ENCODE measurements at regions not wholly inside any gene's neighbourhood (a gene's known extent, or its start where the extent isn't known, plus 50 kb on each side); places are given as distances from the start of the nearest gene placed in this dataset.

- no peaks in the 10 kb centered on the region for H3K4me1 ChIP-seq (ENCODE audit: insufficient read depth, low read length)
- H3K27me3 ChIP-seq (ENCODE audit: insufficient read depth, low read length), result no peaks in the 10 kb centered on the region
- no peaks in the 10 kb centered on the region for H3K9me3 ChIP-seq (ENCODE audit: low read depth, low read length)
- no peak overlapping the region for H3K4me3 ChIP-seq (ENCODE audit: low read length)
Measured at GRCh38 chr6:147891671-147892070, 383.2 kb downstream of the SAMD5 start.

GRCh38 chr6:147892476-147892875 lies 384.0 kb downstream of the SAMD5 start:
- Histone ChIP-seq H3K4me3 (ENCODE audit: low read length) (no peak overlapping the region), H3K4me1 (ENCODE audit: insufficient read depth, low read length) (no peaks in the 10 kb centered on the region), H3K27me3 (ENCODE audit: insufficient read depth, low read length) (no peaks in the 10 kb centered on the region), H3K9me3 (ENCODE audit: low read depth, low read length) (no peaks in the 10 kb centered on the region)

- Histone ChIP-seq H3K4me3 (ENCODE audit: low read length) (no peak overlapping the region), H3K4me1 (ENCODE audit: insufficient read depth, low read length) (no peaks in the 10 kb centered on the region), H3K9me3 (ENCODE audit: low read depth, low read length) (no peaks in the 10 kb centered on the region), H3K27me3 (ENCODE audit: insufficient read depth, low read length) (no peaks in the 10 kb centered on the region)
Measured at GRCh38 chr6:147895272-147895671, 386.8 kb downstream of the SAMD5 start.

GRCh38 chr6:147900247-147900830 lies 391.8 kb downstream of the SAMD5 start:
- no peak overlapping the region for H3K4me3 ChIP-seq (ENCODE audit: low read length)
- no peaks in the 10 kb centered on the region for H3K27me3 ChIP-seq (ENCODE audit: insufficient read depth, low read length)
- H3K9me3 ChIP-seq (ENCODE audit: low read depth, low read length), result no peaks in the 10 kb centered on the region
- no peaks in the 10 kb centered on the region for H3K4me1 ChIP-seq (ENCODE audit: insufficient read depth, low read length)

GRCh38 chr6:147903321-147903720 lies 394.8 kb downstream of the SAMD5 start:
- Histone ChIP-seq H3K4me3 (ENCODE audit: low read length) (no peak overlapping the region), H3K4me1 (ENCODE audit: insufficient read depth, low read length) (no peaks in the 10 kb centered on the region), H3K9me3 (ENCODE audit: low read depth, low read length) (no peaks in the 10 kb centered on the region), H3K27me3 (ENCODE audit: insufficient read depth, low read length) (no peaks in the 10 kb centered on the region)

- Histone ChIP-seq H3K4me3 (ENCODE audit: low read length) (no peak overlapping the region), H3K4me1 (ENCODE audit: insufficient read depth, low read length) (no peaks in the 10 kb centered on the region), H3K27me3 (ENCODE audit: insufficient read depth, low read length) (no peaks in the 10 kb centered on the region), H3K9me3 (ENCODE audit: low read depth, low read length) (no peaks in the 10 kb centered on the region)
Measured at GRCh38 chr6:147903931-147904330, 395.4 kb downstream of the SAMD5 start.

- Histone ChIP-seq H3K27me3 (ENCODE audit: insufficient read depth, low read length) (no peaks in the 10 kb centered on the region), H3K4me1 (ENCODE audit: insufficient read depth, low read length) (no peaks in the 10 kb centered on the region), H3K4me3 (ENCODE audit: low read length) (no peak overlapping the region), H3K9me3 (ENCODE audit: low read depth, low read length) (no peaks in the 10 kb centered on the region)
Measured at GRCh38 chr6:147904416-147904815, 395.9 kb downstream of the SAMD5 start.

- H3K9me3 ChIP-seq (ENCODE audit: low read depth, low read length), result no peaks in the 10 kb centered on the region
- no peak overlapping the region for H3K4me3 ChIP-seq (ENCODE audit: low read length)
- no peaks in the 10 kb centered on the region for H3K27me3 ChIP-seq (ENCODE audit: insufficient read depth, low read length)
- no peaks in the 10 kb centered on the region for H3K4me1 ChIP-seq (ENCODE audit: insufficient read depth, low read length)
Measured at GRCh38 chr6:147905711-147906110, 397.2 kb downstream of the SAMD5 start.

GRCh38 chr6:147906361-147906760 lies 397.9 kb downstream of the SAMD5 start:
- Histone ChIP-seq H3K4me3 (ENCODE audit: low read length) (no peak overlapping the region), H3K9me3 (ENCODE audit: low read depth, low read length) (no peaks in the 10 kb centered on the region), H3K4me1 (ENCODE audit: insufficient read depth, low read length) (no peaks in the 10 kb centered on the region), H3K27me3 (ENCODE audit: insufficient read depth, low read length) (no peaks in the 10 kb centered on the region)

GRCh38 chr6:147909640-147910039 lies 401.1 kb downstream of the SAMD5 start:
- Histone ChIP-seq H3K27me3 (ENCODE audit: insufficient read depth, low read length) (no peaks in the 10 kb centered on the region), H3K9me3 (ENCODE audit: low read depth, low read length) (no peaks in the 10 kb centered on the region), H3K4me1 (ENCODE audit: insufficient read depth, low read length) (no peaks in the 10 kb centered on the region), H3K4me3 (ENCODE audit: low read length) (no peak overlapping the region)

GRCh38 chr6:147910281-147910680 lies 401.8 kb downstream of the SAMD5 start:
- no peaks in the 10 kb centered on the region for H3K27me3 ChIP-seq (ENCODE audit: insufficient read depth, low read length)
- H3K4me1 ChIP-seq (ENCODE audit: insufficient read depth, low read length), result no peaks in the 10 kb centered on the region
- no peak overlapping the region for H3K4me3 ChIP-seq (ENCODE audit: low read length)
- H3K9me3 ChIP-seq (ENCODE audit: low read depth, low read length), result no peaks in the 10 kb centered on the region

GRCh38 chr6:147911057-147911456 lies 402.6 kb downstream of the SAMD5 start:
- Histone ChIP-seq H3K4me1 (ENCODE audit: insufficient read depth, low read length) (no peaks in the 10 kb centered on the region), H3K4me3 (ENCODE audit: low read length) (no peak overlapping the region), H3K27me3 (ENCODE audit: insufficient read depth, low read length) (no peaks in the 10 kb centered on the region), H3K9me3 (ENCODE audit: low read depth, low read length) (no peaks in the 10 kb centered on the region)

- H3K27me3 ChIP-seq (ENCODE audit: insufficient read depth, low read length), result no peaks in the 10 kb centered on the region
Measured at GRCh38 chr6:147911686-147912085, 403.2 kb downstream of the SAMD5 start.

GRCh38 chr6:147922799-147923198 lies 414.3 kb downstream of the SAMD5 start:
- no peaks in the 10 kb centered on the region for H3K27me3 ChIP-seq (ENCODE audit: insufficient read depth, low read length)
- H3K4me1 ChIP-seq (ENCODE audit: insufficient read depth, low read length), result no peaks in the 10 kb centered on the region
- no peak overlapping the region for H3K4me3 ChIP-seq (ENCODE audit: low read length)
- H3K9me3 ChIP-seq (ENCODE audit: low read depth, low read length), result no peaks in the 10 kb centered on the region

More at GRCh38 chr6:147911686-147912085, 403.2 kb downstream of the SAMD5 start:
- Histone ChIP-seq H3K4me3 (ENCODE audit: low read length) (no peak overlapping the region), H3K4me1 (ENCODE audit: insufficient read depth, low read length) (no peaks in the 10 kb centered on the region), H3K9me3 (ENCODE audit: low read depth, low read length) (no peaks in the 10 kb centered on the region)

GRCh38 chr6:147924598-147924997 lies 416.1 kb downstream of the SAMD5 start:
- no peaks in the 10 kb centered on the region for H3K27me3 ChIP-seq (ENCODE audit: insufficient read depth, low read length)
- H3K4me3 ChIP-seq (ENCODE audit: low read length), result no peak overlapping the region
- H3K9me3 ChIP-seq (ENCODE audit: low read depth, low read length), result no peaks in the 10 kb centered on the region
- no peaks in the 10 kb centered on the region for H3K4me1 ChIP-seq (ENCODE audit: insufficient read depth, low read length)

- Histone ChIP-seq H3K27me3 (ENCODE audit: insufficient read depth, low read length) (no peaks in the 10 kb centered on the region), H3K4me3 (ENCODE audit: low read length) (no peak overlapping the region), H3K4me1 (ENCODE audit: insufficient read depth, low read length) (no peaks in the 10 kb centered on the region), H3K9me3 (ENCODE audit: low read depth, low read length) (no peaks in the 10 kb centered on the region)
Measured at GRCh38 chr6:147925826-147926225, 416.8 kb upstream of the SASH1 start.
